Mononuclear cell (primary cell): ENCODE measurements at regions not wholly inside any gene's neighbourhood (a gene's known extent, or its start where the extent isn't known, plus 50 kb on each side); places are given as distances from the start of the nearest gene placed in this dataset.

Experiments
- H3K27me3 ChIP-seq: 2 replicates; pipeline ENCODE4 v1.6.0; 2011; ENCODE audit warnings: low read length, control low read depth; ENCODE audit not compliant: insufficient read depth
- H3K4me1 ChIP-seq: 2 replicates; pipeline ENCODE4 v1.5.1; 2011; ENCODE audit warnings: mild to moderate bottlenecking, low read length, control low read depth; ENCODE audit not compliant: insufficient read depth
- H3K4me3 ChIP-seq: 2 replicates; pipeline ENCODE4 v1.5.1; 2011; ENCODE audit warnings: mild to moderate bottlenecking, low read length, moderate library complexity
- H3K9me3 ChIP-seq: 2 replicates; pipeline ENCODE4 v1.5.1; 2011; ENCODE audit warnings: low read depth, mild to moderate bottlenecking, control low read depth, low read length

DNA sequence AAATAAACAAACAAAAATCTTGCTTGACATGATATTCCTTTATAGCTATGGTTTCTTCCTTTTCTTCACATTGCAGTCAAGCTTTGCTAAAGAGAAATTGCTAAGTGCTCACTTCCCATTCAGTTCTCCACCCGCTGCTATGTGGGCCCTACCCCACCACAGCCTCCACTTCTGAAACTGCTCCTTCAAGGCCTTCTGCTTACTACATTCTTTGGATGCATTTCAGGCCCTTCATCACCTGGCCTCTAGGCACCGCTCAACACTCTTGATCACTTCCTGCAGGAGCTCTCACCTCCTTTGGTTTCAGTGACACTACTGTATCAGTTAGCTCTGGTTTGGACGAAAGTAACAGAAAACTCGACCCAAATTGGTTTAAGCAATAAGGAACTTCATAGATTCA, 72.4 kb downstream of the KLF5 start:
- Histone ChIP-seq H3K9me3 (no peaks in the 10 kb centered on the region), H3K4me1 (no peaks in the 10 kb centered on the region), H3K27me3 (no peaks in the 10 kb centered on the region), H3K4me3 (no peak overlapping the region)

DNA sequence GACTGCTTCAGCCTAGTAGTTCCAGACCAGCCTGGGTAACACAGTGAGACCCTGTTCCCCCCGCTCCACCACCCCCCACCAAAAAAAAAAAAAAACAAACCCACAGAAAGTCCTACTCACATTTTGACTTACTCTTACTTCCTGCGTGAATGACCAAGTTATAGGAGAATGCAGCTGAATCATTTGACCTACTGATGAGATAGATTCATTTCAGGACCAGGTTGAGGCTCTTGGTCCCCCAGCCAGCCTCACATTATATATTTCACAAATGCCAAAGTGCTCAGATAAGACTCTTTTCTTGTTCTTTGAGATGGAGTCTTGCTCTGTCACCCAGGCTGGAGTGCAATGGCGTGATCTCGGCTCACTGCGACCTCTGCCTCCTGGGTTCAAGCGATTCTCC, 70.2 kb downstream of the KLF5 start:
- no peaks in the 10 kb centered on the region for H3K27me3 ChIP-seq
- H3K4me1 ChIP-seq: no peaks in the 10 kb centered on the region
- no peaks in the 10 kb centered on the region for H3K9me3 ChIP-seq
- H3K4me3 ChIP-seq: no peak overlapping the region
